Hippocampal formation (tissue), 2 donors: ENCODE measurements at regions not wholly inside any gene's neighbourhood (a gene's known extent, or its start where the extent isn't known, plus 50 kb on each side); places are given as distances from the start of the nearest gene placed in this dataset.
"Not testable (repeated sequence)": the region's sequence is repeated elsewhere in the genome, so short reads cannot be mapped to it uniquely, and the experiment has no call there.

Experiments used
- DNase-seq, 2 donors: peaks; one replicate each; lab custom pipeline; 2025; lab: John Stamatoyannopoulos, UW

DNA sequence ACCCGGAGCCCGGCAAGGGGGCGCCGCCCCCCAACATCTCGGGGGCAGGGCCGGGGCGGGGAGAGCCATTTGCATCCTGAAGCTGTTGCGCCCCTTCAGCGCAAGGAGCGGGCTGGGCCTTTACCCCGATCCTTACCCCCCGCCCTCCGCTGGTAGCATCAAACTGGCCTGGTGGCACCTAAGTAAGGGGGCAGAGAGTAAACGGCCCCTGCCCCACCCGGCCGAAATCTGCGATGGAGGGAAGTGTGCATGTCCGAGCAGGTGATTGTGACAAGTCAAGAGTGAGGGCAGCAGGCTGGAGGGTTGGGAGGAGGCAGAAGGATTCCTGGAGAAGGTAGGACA, 101.2 kb downstream of the ESM1 start:
- no peak for DNase-seq

DNA sequence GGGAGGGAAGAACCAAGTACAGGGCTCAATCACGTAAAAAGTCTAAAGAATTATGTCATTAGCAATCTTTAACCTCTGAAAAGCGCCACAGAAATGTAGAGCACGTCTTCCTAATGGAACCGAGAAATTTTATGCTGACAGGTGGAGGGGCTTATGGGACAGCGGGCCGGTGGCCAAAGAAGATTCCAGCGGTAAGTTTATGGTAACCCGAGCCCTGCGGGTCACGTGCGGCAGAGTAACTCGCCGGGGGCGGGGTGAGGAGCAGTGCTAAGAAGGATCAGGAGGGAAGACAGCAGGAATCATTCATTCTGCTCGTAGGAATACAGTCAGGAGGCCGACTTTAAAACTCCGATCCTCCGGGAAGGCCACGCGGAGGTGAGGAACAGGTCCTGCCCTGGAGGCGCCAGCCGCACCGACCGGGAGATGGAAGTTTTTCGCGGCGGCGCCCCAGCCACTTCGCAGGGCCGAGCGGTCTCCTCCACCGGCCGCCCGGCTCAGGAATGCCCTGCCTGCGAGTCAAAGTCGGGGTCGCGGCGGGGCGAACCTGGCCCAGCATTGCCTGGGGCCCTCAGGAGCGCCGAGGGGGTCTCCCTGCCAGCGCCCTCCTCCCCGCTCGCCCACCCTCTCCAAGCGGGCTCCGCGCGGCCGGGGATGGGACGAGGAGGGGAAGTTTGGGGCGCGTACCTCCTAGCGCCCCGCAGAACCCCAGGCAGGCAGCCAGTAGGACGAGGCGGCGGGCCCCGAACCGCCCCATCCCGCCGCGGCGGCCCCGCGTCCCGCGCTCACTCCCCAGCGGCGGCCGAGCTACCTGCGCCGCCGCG, 101.8 kb downstream of the ESM1 start:
- DNase-seq: no peak

DNA sequence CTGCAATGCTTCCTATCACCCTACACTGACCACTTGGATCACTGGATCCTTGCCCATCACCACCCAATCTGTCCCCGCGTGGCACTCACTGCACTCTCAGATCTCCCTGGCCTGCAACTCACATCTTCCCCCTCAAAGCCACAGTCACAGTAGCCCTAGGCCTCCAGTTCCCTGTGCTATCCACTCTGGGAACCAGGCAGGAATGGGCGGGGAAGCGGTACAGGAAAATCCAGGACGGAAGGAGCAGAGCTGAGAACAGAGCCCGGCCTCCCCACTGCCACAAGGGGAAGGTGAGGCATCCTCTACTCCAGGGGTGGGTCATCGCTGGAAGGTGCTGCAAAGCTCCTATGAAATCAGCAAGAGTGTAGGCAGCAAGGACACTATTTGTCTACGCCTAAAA, 102.6 kb downstream of the ESM1 start:
- no peak for DNase-seq

DNA sequence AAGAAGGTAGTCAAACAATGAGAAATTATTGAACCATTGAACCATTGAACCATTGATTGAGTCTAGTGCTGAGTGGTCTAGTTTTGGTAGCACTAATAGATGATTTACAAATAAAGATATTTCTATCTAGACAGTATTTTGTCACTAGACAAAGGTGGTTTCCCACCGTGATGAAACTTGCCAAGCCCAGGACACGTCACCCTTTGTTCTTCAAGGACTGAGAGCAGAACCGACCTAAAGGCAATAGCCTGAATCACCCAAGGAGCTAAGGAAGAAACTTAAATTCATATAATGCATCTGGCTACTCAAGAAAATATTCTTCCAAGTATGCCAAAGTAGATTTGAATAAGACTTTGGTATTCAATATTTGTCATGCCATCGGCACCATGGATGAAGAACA, 103.3 kb downstream of the ESM1 start:
- no peak for DNase-seq

DNA sequence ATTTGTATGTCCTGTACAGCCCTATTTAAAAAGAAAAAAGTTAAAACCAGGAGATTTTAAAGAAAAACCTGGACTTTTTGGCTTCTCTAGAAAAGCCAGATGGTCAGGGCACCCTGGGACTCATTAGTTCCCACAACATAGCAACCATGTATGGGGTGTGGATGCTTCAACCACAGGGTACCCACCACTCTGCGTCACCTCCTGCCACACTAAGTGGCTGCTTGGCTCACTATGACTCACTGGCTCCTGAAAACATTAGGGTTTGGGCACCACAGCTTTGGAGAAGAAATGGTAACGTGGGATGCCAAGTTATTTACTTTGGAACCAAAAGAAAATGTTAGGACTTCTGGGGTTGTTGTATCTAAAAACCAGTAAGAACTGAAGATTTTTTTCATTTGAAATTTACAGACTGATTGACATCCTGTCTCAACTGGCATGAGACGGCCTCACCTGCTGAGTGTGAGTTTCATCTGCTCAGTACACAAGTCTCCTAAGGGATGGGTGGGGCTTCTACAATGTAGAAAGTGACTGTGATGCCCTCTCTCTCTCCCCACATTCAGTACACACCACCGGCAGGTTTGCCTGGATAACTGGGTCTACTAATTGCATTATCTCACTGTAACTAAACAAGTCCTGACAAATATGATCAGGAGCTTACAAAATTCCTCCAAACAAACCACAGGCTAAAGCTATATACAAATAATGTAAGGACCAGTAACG, 103.9 kb downstream of the ESM1 start:
- DNase-seq: no peak

DNA sequence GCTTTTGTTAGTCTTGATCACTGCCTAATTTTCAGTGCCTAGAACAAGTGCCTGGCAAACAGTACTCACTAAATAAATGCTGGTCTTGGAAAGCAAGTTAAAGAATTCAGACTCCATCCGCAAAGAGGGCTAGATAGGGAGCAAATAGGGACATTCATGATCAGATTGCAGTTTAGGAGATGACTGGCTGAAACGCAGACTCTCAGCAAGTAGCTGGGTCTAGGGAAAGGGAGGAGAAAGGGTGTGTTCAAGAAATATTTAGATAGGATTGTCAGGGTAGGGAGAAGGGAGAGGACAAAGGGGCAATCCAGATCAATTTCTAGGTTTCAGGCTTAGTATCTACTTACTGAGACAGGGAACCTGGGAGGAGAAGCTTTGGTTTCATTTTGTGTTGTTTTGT, 108.4 kb downstream of the ESM1 start:
- no peak for DNase-seq

DNA sequence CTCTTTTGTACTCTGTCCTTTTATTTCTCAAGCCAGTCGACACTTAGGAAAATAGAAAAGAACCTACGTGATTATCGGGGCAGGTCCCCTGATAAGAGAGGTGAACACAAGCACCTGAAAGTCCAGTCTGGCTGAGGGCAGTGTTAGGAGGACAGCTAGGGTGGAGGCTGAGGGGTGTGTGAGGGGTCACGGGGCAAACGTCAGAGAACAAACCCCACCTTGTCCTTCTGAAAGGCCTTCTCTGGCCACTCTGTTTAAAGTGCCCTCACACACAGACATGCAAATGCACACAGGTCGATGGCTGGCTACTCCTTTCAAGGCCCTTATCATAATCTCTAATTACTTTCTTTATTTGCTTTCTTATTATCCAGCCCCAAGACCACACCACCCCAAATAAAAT, 108.8 kb downstream of the ESM1 start:
- no peak for DNase-seq

DNA sequence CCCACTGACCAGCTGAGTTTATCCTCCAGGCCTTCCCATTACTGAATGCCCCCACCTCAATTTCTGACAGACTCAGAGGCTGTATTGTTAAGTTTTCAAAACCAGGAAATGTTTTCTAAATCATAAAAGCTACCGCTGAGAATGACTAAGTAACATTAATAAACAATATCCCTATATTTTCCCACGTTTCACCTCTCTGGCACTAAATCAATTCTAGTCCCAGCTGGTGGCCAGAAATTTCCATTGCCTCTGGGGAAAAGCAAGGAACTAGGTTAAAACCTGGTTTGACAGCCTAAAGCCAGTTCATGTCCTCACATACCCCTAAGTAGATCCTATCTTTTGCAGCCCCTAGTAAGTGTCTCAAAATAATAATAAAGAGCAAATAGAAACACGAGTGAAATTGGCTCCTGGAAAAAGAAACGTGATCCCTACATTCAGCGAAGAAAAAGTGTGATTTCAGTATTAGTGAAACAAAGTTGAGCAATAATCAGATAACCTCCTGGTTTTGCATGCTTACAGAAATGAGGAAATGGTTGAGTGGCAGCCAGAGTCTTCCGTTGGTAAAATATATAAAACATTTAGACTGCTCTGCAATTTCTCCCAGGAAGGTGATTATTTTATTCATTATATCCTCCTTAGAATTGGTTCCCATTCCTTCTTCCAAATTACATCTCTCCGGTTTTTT, 110.9 kb downstream of the ESM1 start:
- DNase-seq: no peak

DNA sequence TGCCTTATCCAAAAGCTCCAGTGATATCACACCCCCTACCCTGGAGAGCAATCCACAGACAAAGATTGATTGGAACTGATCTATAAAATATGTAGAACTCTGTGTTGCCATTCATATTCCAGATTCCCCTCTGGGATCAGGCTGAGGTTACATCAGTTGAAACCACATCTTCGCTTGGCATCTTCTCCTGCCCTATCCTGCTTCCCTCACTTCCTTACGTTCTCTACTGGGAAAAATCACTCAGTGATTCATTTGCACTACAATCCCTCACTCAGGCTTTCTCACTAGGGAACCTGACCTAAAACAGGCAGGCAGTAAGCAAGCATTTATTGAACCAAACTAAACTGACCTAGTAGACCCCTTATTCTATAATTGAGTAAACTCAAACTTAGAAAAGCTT, 111.7 kb downstream of the ESM1 start:
- DNase-seq: no peak

DNA sequence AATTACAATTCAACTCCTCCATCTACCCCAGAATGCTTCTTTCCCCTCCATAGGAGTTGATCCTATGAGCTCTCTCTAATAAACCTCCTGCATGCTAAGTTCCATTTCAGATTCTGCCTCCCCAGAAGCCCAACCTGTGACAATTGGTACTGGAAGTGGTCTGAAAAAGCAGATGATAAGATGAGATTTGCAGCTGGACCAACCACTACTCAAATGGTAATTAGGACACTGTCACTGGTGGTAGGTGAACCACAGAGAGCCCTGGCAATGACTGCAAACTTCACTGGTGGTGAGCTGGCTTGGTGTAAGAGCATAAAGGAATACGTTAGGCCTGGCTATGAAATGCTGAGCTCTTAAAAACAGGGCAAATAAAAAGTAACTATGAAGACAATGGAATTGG, 112.6 kb downstream of the ESM1 start:
- no peak for DNase-seq

DNA sequence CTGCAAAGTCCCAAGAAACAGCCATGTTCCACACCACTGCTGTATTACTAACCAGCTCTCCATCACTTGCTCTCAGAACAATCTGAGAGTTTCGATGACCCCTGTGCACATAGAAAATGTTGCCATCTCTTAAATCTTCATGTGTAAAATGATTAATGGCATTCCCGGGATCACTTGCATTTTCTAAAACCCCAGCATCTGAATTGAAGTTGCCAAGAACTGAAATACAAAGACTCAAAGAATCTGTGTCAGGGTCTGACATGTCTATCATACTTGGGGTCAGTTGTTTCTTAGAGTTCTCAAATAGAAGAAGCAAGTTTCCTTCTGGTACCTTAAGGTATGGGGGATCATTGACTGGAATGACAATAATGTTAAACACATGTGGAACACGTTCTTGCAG, 115.1 kb downstream of the ESM1 start:
- DNase-seq: no peak

DNA sequence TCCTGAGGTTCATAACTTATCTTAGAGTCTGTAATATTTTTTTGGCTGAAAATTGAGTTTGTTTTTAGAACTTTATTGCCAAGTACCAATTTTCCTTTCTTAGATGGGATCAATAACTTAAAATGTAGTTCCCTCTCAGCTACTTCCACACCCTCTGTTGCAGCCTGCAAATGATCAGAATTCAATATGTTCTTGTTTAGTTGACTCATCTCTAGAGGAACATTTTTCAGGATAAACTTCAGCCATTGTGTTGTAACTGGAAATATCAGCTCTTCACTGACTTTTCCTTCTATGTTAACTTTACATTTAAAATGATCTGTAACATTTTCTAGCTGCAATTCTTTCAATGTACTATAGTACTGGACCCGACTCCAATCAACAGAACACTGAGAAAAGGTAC, 115.7 kb downstream of the ESM1 start:
- DNase-seq: no peak

DNA sequence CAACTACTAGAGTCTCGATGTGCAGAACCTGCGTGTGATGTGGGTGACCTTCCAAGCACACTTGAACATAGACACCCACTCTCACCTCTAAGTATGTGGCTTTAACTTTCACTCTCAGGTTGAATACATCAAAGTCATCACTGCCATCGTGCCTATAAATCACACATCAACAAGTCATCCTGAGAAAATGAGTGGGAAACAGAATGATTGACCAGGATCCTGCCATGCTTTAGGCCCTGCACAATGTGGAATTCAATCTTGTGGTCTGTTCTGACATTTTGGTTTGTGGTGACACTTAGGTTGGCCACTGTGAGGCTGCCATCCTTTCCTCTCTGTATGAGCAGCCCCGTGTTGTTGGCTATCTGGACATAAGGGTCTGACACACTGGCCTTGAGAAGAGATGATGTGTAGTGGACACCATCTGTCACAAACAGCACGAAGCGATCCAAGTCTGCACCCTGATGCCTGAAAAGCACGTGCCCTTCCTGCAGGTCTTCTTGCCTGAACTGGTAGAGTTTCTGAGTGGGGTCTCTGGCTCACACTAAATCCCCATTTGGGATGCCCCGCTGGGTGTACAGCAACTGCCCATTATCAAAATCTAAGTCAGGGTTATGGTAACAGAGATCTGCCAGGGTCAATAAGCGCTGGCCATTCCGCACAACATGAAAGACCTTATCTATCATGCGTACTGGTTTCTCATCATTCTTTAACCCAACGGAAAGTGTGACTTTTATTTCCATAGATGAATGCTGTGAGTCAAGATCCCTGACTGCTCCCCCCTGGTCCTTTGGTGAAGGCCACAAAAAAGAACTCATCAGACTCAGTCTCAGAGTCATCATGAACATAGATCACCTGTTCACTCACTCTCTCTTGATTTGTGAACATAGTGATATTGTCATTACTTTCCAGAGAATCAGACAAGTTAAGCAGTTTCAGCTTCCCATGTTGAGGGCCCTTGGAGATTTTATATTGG, 116.6 kb downstream of the ESM1 start:
- DNase-seq: no peak

DNA sequence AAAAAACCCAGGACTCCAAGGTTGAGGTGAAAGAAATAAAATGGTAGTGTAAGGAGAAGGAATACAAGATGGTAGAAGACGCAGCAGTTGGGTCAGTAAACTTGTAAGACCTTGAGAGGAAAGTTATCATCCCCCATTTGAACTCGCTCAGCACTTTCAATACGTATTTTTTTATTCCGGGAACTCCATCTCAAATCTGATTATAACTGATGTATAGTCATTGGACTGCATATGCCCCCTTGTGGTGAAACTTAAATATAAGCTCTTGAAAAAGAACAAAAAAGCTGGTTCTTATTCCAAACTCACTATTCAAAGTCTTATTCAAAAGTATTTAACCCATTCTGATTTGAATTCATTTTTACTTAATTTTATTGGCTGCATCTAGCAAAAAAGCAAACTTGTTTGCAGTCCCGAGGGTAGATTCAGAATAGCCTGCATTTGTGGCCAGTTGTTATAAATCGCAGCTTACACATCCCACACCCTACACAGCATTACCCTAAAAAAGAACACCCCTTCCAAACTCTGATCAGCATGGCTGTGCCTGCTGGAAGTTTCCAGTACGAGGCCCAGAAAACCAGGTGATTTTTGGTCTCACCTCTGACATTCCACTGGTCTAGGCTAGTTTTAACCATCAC, 118.0 kb downstream of the ESM1 start:
- peak in 1 of 2 donors; percentile 77 for DNase-seq

DNA sequence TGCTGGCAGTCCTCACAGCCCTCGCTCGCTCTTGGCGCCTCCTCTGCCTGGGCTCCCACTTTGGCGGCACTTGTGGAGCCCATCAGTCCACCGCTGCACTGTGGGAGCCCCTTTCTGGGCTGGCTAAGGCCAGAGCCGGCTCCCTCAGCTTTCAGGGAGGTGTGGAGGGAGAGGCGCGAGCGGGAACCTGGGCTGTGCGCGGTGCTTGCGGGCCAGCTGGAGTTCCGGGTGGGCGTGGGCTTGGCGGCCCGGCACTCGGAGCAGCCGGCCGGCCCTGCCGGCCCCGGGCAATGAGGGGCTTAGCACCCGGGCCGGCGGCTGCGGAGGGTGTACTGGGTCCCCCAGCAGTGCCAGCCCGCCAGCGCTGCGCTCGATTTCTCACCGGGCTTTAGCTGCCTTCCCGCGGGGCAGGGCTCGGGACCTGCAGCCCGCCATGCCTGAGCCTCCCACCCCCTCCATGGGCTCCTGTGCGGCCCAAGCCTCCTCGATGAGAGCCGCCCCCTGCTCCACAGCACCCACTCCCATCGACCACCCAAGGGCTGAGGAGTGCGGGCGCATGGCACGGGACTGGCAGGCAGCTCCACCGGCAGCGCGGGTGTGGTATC, 120.4 kb downstream of the ESM1 start:
- not testable (repeated sequence) for DNase-seq

DNA sequence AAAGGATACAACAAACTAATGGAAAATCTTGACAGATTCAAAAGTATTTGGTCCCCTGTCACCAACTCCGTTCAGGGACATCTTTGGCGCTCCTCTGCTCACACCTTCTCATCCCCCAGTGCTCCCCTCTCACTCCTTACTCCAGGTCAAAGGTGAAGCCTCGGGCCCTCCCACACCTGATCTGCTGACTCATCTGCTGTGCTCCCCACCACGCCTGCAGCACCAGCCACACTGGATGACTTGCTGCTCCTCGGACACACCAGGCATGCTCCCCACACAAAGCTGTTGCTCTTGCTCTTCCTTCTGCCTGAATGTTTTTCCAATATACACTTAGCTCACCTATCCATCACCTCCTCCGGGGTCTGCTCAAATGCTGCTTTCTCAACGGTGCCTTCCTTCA, 123.4 kb downstream of the ESM1 start:
- DNase-seq: no peak

DNA sequence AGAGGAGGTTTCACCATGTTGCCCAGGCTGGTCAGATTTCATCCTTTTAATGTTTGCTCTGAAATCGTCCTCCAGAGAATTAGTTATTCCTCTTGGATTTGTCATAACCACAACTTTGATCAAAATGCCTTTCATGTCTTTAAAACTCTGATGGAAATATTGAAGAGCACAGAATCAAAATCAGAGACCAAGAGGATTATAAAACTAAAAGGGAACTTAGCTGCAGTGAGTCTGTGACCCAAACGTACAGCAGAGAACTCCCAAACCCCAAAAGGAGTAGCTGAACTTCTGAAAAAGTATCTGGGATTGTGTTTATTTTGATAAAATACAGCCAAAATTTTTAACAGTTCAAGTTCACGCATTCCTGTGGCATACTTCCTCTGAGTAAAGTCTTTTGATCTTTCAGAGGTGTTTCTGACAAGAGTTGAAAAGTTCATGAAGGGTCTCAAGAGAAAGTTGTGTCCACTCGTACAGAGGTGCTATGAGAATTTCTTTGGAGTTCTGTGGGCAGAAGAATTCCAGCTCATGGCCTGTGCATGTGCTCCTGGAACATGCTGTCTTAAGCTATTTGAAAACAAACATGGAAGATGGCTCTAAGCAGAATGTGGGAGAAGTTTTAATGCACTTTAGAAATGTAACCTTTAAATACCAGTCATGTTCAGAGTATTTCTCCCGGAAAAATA, 124.0 kb downstream of the ESM1 start:
- no peak for DNase-seq

DNA sequence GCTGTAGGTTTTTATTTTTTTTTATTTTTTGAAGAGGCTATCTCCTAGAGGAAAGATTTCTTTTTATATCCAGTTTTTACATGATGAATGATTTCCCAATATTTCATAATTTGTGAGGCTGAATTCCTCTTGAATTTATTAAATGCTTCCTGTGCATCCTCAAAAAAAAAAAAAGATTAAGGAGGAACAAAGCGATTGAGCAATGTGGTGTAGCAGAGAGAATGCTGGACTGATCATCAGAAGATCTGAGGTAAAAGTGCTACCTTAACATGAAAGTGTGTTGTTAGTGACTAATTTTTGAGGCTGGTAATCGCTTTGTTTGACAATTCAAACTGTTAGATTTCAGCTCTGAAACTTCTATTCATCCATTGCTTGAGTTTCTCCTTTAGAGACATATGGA, 125.1 kb downstream of the ESM1 start:
- no peak for DNase-seq

DNA sequence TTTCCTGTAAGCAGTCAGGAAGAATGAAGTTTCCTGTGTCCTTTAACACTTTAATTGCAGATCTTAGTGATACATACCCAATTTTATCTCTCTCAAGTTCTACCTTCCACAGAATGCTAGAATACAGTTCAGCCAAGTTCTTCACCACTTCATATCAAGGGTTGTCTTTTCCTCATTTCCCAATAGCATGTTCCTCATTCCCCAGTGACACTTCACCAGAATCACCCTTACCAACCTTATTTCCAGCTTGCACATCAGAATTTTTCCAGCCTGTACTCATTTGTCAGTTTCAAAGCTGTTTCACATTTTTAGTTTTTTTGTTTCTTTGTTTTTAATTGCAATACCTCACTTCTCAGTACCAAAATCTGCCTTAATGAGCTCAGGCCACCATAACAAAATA, 126.1 kb downstream of the ESM1 start:
- no peak for DNase-seq

DNA sequence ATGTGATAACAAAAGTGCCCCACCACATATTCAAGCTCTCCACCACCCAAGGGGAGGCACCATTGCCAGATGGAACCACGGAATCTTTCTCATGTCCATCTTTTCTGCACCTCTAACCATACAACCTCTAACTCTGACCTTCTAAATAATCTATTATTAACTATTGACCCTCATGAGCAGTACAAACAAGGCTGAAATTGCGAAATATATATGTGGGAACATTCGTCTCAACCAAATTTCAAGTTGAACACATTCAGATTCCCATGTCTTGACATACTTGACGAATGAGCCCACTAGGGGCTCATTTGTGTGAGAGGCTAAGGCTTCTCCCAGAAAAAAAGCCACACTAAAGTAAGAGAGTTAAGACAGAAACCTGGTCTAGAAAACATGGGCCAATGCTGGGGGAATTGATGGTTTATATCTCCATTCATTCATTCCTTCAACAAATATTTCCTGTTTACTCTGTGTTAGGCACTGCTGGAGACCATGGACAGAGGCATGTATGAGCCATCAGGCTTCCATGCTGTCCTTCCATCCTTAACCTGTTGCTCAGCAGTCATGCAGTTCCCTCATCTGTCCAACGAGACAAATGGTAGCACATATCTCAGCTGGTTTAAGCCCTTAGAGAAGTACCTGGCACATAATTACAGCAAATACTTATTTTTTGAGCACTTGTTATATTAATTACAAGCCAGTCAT, 130.4 kb downstream of the ESM1 start:
- DNase-seq: no peak
